HG02798 (cell line): ENCODE measurements at regions not wholly inside any gene's neighbourhood (a gene's known extent, or its start where the extent isn't known, plus 50 kb on each side); places are given as distances from the start of the nearest gene placed in this dataset.
"Not testable (repeated sequence)": the region's sequence is repeated elsewhere in the genome, so short reads cannot be mapped to it uniquely, and the experiment has no call there.

Source experiments
- ATAC-seq: cut with Tn5 transposase; IDR thresholded peaks from one replicate; pipeline ENCODE4 v1.9.1; 2021; ENCODE audit warnings: mild to moderate bottlenecking; ENCODE audit not compliant: unreplicated experiment, poor library complexity

DNA sequence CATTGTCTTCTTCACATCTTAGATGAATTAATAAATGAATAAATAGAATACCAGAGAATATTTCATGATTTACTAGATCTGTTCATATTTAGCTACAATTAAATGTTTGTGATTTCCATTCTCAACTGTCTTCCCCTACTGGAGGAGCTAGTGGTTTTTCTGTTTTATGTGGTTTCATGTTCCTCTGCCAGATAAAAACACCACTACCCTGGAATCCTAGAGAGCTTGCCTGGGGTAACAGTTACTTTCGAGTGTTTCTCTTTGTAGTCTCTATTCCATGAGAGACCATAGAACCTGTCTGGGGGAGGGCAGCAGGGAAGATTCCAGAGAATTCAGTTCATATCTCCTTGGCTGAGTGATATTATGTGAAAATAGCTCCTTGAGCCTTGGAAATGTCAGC is 349.2 kb downstream of the INSIG2 start:
- ATAC-seq = no peak

DNA sequence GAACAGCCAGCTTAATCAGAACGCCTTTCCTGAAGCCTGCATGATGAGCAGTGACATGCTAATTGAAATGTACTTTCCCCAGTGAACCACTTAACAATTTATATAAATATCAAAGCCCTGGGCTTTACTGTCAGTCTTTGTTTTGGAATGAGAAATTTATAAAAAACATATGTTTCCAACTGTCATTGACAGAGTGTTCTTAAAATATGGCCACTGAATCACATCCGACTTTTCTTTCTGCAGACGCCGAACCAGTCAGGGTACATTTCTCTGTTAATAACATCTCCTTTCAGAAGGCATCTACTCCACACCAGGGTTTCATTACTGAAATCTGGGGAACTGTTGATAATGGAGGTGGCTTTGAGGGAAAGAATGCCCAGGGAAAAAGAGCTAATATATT is 343.7 kb downstream of the INSIG2 start:
- ATAC-seq = no peak

DNA sequence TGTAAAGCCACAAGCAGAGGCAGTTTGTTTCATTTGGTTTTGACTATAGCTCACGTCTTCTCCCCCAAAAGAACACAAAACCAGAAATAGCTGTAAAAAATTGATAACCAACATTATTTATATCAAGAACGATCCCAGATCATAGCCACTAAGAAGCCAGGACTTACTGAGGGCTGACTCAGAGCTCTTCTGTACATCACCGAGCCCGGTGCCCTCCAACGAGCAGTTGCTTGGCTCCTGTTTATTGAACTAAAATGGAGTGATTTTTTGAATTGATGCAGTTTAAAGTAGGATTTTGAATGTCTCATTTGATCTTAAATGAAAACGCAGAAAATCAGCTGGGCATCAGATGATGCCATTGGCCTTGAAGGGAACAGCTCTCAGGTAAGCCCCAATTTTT is 343.3 kb downstream of the INSIG2 start:
- ATAC-seq = no peak

DNA sequence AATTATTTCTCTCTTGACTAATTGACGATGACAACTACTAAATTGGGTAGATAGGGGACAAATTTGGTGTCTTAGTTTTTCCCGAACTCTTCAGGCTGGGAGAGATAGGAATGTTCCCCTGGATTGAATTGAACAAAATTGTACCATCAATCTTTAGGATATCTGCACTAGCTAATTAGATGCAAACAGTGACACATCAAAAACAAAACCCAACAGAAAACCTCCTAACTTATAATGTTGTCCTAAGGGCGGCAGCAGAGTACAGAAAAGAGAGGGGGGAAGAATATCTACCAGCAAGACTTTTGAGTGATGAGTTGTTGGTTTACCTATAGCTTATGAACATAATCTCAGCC is 342.9 kb downstream of the INSIG2 start:
- ATAC-seq = no peak

DNA sequence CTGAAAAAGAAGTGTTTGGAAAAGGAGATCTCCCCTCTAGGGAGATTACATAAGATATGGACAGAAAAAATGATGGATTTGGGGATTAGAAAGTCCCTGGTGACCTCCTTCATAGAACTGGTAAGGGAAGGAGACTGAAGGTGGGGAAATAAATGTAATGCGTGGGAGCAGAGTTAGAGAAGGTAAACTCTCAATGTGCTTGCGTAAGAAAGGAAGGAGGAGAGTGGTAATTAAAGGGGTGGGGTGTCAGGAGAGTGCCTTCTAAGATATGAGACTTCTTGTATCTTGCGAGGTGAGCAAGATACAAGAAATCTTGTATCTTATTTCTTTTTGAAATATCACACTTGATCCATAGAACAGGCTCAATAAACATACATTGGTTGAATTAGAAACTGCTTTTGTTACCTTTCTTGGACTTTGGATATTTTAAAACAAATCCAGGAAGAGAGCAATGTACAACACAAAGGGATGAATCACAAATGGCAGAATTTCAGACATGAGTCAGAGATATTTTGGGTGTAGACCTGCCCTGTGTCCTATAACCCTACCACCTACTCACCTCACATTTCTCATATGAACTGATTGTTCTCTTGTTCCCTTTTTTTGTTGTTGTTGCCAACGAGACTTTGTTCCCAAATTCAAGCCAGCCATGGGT is 342.4 kb downstream of the INSIG2 start:
- no peak for ATAC-seq

DNA sequence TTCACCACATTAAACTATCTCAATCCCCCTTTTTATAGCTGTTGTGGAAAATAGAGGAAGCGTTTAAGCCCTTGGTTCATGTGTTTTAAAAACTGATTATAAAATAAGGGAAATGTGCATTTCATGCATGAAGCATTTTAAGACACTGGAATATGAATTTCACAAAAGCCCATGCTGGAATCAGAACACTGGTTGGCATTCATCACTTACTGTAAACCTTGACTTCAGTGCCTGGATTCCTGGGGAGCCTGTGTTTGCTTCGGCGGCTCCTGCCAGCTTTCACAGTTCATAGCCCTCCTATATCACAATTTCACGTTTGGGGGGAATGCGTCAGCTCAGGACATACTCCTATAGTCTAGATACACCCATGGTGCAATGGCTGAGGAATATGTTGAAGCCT is 336.9 kb downstream of the INSIG2 start:
- no peak for ATAC-seq

DNA sequence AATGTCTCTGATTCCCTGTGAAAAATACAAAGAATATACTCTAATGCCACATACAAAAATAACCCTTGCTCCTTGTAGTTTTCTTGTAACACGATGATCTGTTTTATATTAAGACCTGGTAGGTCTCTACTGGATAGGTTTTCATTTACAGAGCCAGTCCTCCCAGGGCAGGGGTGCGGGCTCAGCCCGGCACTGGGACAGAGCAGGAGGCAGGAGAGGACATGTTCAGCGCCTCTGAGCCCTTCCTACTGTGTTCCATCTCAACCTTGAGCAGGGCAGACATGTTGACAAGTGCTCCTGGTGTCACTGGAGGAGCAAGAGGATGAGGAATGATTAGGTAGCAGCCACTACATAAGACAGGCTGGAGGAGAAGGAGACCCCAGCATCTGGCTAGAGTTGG is 335.5 kb downstream of the INSIG2 start:
- no peak for ATAC-seq

DNA sequence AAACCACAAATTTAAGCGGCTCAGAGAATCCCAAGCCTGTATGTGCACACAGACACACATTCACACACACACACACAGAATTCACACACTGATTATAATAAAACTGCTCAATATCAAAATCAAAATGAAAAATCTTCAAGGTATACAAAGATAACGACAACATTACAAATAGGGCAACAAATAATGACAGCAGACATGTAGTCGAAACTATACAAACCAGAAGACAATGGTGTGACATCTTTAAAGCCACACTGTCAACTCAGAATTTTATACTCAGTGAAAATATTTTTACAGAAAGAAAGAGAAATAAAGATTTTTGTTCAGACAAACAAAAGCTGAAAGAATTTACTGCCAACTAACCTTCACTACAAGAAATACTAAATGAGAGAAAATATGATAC is 333.4 kb downstream of the INSIG2 start:
- ATAC-seq = no peak

DNA sequence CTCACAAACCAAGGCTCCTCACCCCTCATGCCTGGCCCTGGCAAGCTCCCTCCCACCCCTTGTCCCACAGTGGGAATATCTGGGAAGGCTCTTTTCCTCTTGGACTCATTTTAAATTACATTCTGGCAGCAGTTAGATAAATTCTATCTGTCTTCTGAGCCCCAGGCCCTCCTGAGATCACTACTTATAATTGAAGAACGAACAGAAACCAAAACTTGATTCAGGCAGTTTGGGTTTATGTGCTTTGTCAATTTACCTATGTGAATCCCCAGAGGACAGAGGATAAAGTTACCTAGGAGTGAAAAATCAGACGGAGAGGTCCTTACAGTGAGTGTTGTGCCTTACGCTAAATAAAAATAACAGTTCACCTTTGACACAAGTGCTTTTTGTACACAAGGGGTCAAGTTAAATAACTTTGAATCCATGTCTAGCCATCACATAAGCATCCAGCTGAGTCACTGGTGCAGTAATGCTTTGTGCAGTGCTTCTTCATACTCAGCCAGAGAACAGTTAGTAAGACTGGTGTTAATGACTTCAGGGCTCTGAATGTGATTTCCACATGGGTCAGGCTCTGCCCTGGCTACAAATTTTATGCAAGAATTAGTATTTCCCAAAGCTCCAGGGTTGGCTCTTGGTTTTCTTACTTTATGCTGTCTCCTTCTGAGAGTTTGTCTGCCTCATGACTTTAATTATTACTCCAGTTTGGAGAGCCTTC is 329.3 kb downstream of the INSIG2 start:
- ATAC-seq = no peak

DNA sequence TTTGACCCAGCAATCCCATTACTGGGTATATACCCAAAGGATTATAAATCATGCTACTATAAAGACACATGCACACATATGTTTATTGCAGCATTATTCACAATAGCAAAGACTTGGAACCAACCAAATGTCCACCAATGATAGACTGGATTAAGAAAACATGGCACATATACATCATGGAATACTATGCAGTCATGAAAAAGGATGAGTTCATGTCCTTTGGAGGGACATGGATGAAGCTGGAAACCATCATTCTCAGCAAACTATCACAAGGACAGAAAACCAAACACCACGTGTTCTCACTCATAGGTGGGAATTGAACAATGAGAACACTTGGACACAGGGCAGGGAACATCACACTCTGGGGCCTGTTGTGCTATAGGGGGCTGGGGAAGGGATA is 326.9 kb downstream of the INSIG2 start:
- not testable (repeated sequence) for ATAC-seq

DNA sequence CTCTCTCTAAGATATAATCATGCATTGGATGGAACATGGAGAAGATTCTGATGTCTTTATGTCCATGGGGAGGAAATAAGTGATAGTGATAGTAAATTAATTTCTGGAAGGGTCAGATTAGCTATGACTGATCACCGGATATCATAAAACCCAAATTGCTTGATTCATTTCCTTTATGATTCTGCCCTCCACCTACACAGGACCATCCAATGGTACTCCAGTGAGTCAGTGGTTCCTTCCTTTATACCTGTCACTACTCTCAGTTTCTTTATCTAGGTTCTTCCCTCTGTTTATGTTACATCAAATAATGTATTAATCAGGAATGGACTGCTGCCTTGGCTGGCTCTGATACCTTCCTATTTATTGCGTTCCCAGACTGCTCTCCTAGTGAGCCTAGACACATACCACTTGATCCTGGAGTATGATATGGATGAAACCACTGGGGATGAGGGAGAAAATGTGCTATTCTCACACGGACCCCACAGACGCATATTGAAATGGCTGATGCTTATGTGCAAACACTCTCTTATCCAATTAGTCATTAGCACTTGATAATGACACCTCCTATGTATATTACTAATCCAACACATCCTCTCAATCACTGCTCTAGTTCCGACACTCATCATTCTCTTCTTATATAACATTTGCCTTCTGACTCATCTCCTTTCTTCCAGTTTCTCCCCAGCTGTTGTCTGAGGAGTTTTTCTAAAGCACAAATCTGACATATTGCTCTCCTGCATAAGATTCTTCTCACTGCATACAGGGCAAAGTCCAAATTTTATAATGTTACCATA is 315.6 kb downstream of the INSIG2 start:
- ATAC-seq = no peak

DNA sequence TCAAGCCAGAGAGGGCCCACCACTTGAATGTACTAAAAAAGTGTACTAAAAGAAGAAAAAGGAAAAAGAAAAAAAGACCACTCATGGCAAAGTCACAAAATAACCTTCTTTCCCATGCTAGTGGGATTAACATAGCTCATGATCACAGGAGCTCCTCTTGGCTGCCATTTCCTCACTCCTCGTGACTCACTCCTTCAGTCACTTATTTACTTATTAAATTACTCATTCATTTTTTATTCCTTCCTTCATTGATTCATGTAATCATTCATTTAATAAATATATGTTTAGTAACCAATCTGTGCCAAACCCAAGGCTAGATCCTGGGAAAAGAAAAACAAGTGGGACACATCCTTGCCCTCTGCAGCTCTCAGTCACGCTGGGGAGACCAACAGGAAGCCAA is 300.5 kb downstream of the INSIG2 start:
- no peak for ATAC-seq

DNA sequence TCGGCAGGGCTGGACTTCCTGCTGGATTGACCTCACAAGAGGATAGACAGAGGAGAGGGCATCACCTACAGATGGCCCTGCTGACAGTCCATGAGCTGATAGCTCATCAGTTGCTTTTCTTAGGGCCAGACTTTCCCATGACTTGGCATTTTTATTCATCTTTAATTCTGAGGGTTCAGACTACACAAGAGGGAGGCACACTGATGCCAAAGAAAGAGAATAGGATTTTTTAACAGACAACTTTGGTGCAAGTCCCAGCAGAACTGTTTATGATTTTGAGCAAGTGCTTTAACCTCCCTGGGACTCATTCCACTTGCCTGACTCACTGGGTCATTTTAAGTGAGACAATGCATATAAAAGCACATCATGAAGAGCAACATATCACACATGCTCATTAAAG is 299.2 kb downstream of the INSIG2 start:
- no peak for ATAC-seq

DNA sequence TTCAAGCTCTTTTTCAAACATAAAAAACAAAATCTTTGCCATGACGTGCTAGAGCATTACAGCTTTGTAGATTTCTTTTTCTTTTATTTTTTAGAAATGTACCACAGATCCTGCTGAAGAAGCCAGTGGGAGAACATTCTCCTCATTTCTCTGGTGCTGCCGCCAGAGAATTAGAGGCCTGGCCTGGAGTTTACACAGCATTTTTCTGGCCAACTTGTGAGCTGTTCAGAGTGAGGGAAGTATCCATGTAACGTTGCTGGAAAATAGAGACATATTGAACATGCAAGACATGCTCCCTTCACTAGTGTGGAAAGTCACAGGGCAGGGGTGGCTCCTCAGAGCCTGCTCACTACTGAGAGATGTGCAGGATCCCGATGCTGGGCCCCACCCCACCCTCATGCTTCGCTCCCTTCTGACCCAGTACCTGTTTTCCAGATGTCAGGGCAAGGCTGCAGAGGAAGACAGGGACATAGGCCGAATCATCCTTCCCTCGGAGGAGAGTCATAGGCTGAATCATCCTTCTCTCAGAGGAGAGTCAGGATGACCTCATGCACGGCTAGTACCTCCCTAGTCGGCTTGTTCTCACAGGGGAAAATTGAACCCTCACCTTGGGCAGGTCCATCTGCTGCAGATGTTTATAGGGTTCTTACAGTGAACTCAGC is 298.5 kb downstream of the INSIG2 start:
- no peak for ATAC-seq

DNA sequence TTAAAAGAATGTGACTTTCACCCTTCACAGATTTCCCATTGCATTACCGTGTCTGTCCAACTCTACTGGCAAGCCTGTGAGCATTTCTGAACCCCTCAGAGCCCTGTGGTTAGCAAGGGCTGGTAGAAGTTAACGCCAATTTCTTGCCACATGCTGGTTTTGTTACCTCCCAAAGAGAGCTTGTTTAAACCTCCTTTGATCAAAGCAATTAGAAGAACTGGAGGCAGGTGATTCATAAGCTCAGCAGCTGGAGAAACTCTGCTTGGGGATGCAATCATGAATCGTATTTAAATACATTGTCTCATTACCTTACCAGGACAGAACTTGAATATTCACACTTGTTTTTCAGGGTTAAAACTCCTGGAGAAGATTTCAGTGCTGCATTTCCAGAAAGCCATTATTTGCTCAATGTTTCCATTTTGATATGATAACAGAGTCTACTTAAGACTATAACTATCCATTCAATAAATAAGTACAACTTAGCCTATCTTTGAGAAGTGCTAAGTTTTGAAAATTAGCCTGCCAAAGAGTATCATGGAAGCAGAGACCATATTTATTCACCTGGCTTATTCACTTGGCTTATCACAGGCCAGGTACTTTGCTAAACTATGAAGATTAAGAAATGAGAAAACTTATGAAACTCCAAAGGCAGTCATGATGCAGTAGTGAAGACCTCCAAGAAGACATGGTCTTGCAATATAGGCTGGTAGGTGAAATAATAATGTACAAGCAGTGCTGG is 292.8 kb downstream of the INSIG2 start:
- ATAC-seq = no peak

DNA sequence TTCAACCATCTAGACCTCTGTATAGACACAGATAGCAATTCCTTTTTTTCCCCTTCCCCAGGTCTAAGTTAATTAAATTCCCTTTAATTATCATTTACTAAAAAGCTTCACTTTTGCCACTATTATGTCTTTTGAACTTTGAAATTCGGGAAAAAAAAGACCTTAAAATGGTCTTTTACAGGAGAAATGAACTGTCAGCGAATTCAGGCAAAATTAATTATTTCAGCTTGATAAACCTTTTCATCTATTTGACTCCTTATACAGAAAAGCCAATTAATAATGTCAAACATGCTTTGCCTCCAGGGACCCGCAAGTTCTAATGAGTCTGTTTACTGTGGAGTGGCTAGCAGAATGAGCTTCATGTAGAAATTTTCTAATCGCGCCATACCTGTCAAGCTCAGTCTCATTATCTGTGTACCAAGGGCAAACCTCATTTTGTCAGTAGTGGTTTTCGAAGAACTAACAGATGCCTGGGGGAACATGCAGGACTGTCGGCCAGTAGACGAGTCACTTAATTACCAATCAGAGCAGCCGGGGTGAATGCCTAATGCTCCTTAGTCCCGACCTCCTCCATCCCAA is 287.7 kb downstream of the INSIG2 start:
- ATAC-seq = no peak

DNA sequence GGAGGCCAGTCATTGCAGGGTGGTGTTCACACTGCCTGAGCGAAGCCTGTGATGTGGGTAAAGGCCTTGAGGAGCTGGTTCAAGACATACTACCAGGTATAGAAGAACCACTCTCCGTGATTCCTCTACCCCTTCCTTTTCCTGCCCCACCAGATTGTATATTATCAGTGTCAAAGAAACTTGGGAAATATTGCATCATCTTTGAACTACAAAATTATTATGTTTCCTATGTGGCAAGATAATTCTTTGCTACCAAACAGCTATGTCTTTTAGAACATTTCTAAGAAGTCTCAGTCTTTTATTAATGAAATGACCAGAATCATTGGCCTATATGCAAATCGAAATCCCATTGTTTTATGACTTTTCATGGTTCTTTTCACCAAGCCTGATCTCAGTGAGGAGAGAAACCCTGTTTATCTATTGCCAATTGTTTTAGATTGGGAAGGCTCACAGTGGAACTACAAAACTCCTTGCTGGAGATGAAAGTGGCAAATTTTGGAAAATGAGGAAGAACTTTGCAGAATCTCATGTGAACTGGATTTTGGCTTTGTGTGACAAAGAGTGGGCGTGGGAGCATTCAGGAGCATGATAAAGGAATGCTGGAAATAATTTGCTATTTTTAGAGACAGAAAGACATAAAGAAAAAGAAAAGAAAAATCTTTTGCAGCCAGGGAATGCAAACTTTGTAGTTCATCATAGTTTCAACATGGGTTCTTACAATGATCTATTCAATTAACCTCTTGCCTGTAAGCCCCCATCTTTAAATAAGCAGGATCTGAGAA is 286.9 kb downstream of the INSIG2 start:
- no peak for ATAC-seq

DNA sequence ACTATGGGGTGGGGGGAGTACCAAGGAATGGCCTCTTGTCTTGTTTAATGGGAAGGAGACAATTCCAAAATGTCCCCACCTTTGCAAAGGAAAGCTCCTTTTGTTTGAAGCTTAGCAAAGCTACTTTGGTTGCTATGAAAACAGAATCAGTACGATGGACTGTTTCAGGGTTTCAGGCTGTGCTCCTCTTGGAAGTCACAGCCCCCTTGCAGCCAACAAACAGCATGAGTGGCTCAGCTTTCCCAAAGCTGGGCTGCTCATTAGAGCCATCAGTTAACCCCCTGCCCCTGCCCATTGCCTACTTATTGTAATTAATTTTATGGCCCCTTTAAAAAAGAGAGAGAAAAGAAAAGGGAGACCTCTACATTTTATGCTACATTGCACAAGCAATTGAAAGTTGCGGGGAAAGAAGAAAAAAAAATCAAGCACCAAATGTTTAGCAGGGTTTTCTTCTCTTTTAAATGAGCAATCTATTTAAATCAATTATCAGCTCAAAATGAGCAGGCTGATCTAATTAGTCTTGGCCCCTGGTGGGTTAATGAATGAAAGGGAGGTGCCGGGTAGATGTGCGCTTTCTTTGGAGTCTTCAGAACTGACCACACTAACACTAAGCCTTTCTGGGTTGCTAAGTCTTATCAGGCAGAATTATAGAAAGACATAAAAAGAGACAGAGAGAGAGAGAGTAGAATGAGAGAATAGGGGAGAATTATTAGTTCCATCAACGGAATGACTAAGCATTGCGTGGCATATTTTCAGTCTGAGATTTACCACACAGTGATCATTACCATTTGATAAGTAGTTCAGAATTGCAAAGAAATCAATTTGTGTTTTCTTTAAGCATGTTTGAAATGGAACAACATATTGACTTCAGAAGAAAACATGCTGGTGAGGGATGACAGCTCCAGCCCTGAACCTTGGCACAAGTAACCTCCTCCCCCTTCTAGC is 284.9 kb downstream of the INSIG2 start:
- ATAC-seq = no peak
